C4-2B (cell line): ENCODE measurements at regions not wholly inside any gene's neighbourhood (a gene's known extent, or its start where the extent isn't known, plus 50 kb on each side); places are given as distances from the start of the nearest gene placed in this dataset.

ENCODE experiments used
- ZFX ChIP-seq: fragments of 450-650 bp; IDR thresholded peaks from 2 replicates; pipeline ENCODE4 v1.6.1; 2017
- TF ChIP-seq, protein P1 (sequence below): fragments of 450-650 bp; conservative IDR thresholded peaks from 2 replicates; pipeline ENCODE4 v1.5.1; 2017; ENCODE audit warnings: mild to moderate bottlenecking

DNA sequence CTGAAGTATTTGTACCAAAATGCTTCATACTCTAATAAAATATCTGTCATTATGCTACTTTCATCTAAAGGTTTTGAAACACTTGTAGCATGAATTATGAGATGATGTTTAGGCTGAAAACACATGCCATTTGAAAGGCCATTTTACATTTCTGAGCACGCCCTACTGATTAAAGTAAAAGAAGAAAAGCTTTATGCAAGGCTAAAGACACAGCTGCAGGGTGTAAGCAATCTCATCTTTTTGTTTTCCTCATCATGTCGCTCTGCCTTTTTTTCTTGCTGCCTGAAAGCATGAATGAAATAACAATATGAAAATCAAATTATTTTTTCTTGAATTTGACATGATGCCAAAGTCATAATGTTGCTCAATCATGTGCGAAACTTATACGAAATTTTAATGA is 148.6 kb upstream of the ARG1 start:
- TF ChIP-seq, protein P1, sequence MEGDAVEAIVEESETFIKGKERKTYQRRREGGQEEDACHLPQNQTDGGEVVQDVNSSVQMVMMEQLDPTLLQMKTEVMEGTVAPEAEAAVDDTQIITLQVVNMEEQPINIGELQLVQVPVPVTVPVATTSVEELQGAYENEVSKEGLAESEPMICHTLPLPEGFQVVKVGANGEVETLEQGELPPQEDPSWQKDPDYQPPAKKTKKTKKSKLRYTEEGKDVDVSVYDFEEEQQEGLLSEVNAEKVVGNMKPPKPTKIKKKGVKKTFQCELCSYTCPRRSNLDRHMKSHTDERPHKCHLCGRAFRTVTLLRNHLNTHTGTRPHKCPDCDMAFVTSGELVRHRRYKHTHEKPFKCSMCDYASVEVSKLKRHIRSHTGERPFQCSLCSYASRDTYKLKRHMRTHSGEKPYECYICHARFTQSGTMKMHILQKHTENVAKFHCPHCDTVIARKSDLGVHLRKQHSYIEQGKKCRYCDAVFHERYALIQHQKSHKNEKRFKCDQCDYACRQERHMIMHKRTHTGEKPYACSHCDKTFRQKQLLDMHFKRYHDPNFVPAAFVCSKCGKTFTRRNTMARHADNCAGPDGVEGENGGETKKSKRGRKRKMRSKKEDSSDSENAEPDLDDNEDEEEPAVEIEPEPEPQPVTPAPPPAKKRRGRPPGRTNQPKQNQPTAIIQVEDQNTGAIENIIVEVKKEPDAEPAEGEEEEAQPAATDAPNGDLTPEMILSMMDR: no peak
- TF ChIP-seq ZFX: no peak
